ENCODE measurements at regions not wholly inside any gene's neighbourhood (a gene's known extent, or its start where the extent isn't known, plus 50 kb on each side); places are given as distances from the start of the nearest gene placed in this dataset.

- TF ChIP-seq CTCF (IDR thresholded peaks at IDR 0.05): no peak
- Histone ChIP-seq H3K27ac (no peak overlapping the region), H3K4me3 (no peak overlapping the region), H3K4me1 (ENCODE audit: control insufficient read depth in 1 of 2, low read depth in 2 of 2) (no peaks in the 10 kb centered on the region), H3K36me3 (no peaks in the 10 kb centered on the region), H3K27me3 (replicated peaks; ENCODE audit: insufficient read depth) (no peaks in the 10 kb centered on the region), H3K9me3 (no peaks in the 10 kb centered on the region)
- DNase-seq (ENCODE audit: low spot score): no peak
- ATAC-seq (ENCODE audit: insufficient number of reproducible peaks, low FRiP score, low read depth): no peak
Observed at GRCh38 chr16:54462771-54463170, 176.2 kb upstream of the IRX3 start.

GRCh38 chr16:54462151-54462651, 175.6 kb upstream of the IRX3 start:
- H3K27ac ChIP-seq: no peak overlapping the region
- H3K4me1 ChIP-seq (ENCODE audit: control insufficient read depth in 1 of 2, low read depth in 2 of 2): no peaks in the 10 kb centered on the region
- H3K36me3 ChIP-seq: no peaks in the 10 kb centered on the region
- H3K4me3 ChIP-seq: no peak overlapping the region
- H3K27me3 ChIP-seq (replicated peaks; ENCODE audit: insufficient read depth): no peaks in the 10 kb centered on the region
- ATAC-seq (ENCODE audit: insufficient number of reproducible peaks, low FRiP score, low read depth) (no peak), DNase-seq (ENCODE audit: low spot score) (no peak)
- H3K9me3 ChIP-seq: no peaks in the 10 kb centered on the region
- no peak for TF ChIP-seq CTCF (IDR thresholded peaks at IDR 0.05)

DNA sequence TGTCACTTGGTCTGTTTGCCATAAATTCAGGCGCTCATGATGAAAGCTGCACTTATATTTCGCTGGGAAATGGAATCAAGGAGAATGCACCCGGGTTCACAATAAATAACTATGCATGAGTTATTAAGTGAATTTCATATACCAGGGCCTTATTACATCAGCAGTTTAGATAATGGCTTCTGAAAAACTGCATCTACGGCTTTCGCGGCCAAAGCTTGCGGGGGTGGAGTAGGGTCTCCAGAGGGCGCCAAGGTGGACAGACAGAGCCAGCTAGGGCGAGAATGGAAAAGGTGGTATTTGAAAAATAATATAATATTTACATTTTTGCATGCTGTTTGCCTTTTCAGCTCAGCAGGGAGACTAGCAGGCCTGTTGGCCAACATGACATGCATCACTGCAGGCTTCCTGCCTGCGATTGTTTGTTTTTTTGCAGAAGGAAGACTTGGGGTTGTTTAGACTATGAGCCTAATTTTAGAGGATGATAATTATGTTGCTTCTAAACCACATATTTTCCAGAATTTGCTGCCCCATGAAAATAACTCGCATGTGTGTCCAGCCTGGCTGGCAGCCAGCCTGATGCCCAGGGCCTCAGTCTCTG, 173.8 kb upstream of the IRX3 start:
- no peak for TF ChIP-seq CTCF (IDR thresholded peaks at IDR 0.05)
- no peak for ATAC-seq (ENCODE audit: insufficient number of reproducible peaks, low FRiP score, low read depth)
- Histone ChIP-seq H3K27me3 (replicated peaks; ENCODE audit: insufficient read depth) (no peaks in the 10 kb centered on the region), H3K27ac (no peak overlapping the region), H3K9me3 (no peaks in the 10 kb centered on the region), H3K4me1 (ENCODE audit: control insufficient read depth in 1 of 2, low read depth in 2 of 2) (no peaks in the 10 kb centered on the region), H3K36me3 (no peaks in the 10 kb centered on the region), H3K4me3 (no peak overlapping the region)
- DNase-seq (ENCODE audit: low spot score): no peak

DNA sequence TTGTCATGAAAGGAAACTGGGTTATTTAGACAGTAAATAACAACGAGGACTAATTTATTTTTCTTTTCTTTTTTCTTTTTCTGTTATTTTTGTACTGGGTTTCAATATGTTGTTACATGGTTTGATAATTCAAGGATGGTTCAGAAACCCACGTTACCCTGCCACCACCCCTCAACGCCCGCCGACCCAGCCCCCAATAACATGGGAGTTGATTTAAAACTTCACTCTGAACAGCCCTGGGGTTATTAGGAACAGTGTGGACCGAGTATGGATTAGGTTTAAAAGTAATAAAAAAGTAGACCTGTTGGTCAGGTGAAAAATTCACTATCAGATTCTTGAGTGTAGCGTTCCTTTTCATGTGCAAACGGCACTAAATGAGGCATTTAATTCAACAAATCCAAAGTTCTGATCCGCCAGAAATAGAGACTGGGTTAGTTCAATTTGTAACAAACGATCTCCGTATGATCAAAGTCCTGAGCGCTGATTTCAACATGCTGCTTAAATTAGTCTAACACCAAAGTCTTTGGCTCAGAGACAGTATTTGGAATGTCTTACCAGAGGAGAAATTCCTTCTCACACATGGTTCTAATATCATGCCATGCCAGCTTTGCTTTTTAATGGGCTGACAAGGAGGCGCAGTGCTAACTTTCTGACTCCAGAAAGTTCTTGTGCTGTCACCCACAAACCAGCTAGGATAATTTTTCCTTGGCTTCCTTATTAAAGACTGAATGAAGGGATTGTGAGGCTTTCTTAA, 173.1 kb upstream of the IRX3 start:
- no peak overlapping the region for H3K4me3 ChIP-seq
- no peaks in the 10 kb centered on the region for H3K4me1 ChIP-seq (ENCODE audit: control insufficient read depth in 1 of 2, low read depth in 2 of 2)
- H3K27me3 ChIP-seq (replicated peaks; ENCODE audit: insufficient read depth): no peaks in the 10 kb centered on the region
- DNase-seq (ENCODE audit: low spot score): no peak
- no peaks in the 10 kb centered on the region for H3K36me3 ChIP-seq
- H3K9me3 ChIP-seq: no peaks in the 10 kb centered on the region
- H3K27ac ChIP-seq: no peak overlapping the region
- ATAC-seq (ENCODE audit: insufficient number of reproducible peaks, low FRiP score, low read depth): no peak
- no peak for TF ChIP-seq CTCF (IDR thresholded peaks at IDR 0.05)

- H3K27ac ChIP-seq: no peak overlapping the region
- H3K36me3 ChIP-seq: no peaks in the 10 kb centered on the region
- no peak for TF ChIP-seq CTCF (IDR thresholded peaks at IDR 0.05)
- H3K27me3 ChIP-seq (replicated peaks; ENCODE audit: insufficient read depth): no peaks in the 10 kb centered on the region
- H3K9me3 ChIP-seq: no peaks in the 10 kb centered on the region
- no peaks in the 10 kb centered on the region for H3K4me1 ChIP-seq (ENCODE audit: control insufficient read depth in 1 of 2, low read depth in 2 of 2)
- ATAC-seq (ENCODE audit: insufficient number of reproducible peaks, low FRiP score, low read depth) (no peak), DNase-seq (ENCODE audit: low spot score) (no peak)
- H3K4me3 ChIP-seq: no peak overlapping the region
Observed at GRCh38 chr16:54458923-54459322, 172.3 kb upstream of the IRX3 start.

Measured in thoracic aorta (tissue), 2 donors.